Ovary (tissue), 7 donors: ENCODE measurements at regions not wholly inside any gene's neighbourhood (a gene's known extent, or its start where the extent isn't known, plus 50 kb on each side); places are given as distances from the start of the nearest gene placed in this dataset.

Source experiments
- DNase-seq, 5 donors: peaks; one replicate each; pipeline ENCODE4 v3.0.0-alpha.2; 2019 to 2020
- H3K27ac ChIP-seq, 2 donors: fragments of 200-600 bp; one replicate each; pipeline versions ENCODE4 v1.5.1 to v1.8.0; 2019 to 2022
- H3K27me3 ChIP-seq: fragments of 200-600 bp; one replicate; pipeline ENCODE4 v1.8.0; 2022
- H3K36me3 ChIP-seq: fragments of 200-600 bp; sonication (generic); one replicate; pipeline ENCODE4 v1.5.1; 2019
- H3K4me1 ChIP-seq: one replicate; pipeline ENCODE4 v1.8.1; 2013; ENCODE audit warnings: mild to moderate bottlenecking, moderate library complexity; ENCODE audit not compliant: insufficient read depth
- H3K4me3 ChIP-seq: fragments of 200-600 bp; sonication (generic); one replicate; pipeline ENCODE4 v1.5.1; 2017
- H3K9me3 ChIP-seq, 2 donors: fragments of 200-600 bp in 1 of 2; sonication (generic) in 1 of 2; one replicate each; pipeline versions ENCODE4 v1.5.1 to v1.8.1; 2013 to 2019; ENCODE audit warnings: mild to moderate bottlenecking in 1 of 2, moderate library complexity in 1 of 2
- CTCF ChIP-seq, 3 donors: fragments of 450-650 bp in 2 of 3; fragments of 200-600 bp in 1 of 3; IDR thresholded peaks; one replicate each; pipeline versions ENCODE4 v1.5.1 to v1.8.0; 2016 to 2022; ENCODE audit warnings: antibody characterized with exemption in 3 of 3, mild to moderate bottlenecking in 1 of 3
- EP300 ChIP-seq: sonication (generic); formaldehyde crosslinking; IDR thresholded peaks from one replicate; pipeline ENCODE4 v1.6.1; 2017; ENCODE audit warnings: antibody characterized with exemption
- POLR2A ChIP-seq: fragments of 450-650 bp; IDR thresholded peaks from one replicate; pipeline ENCODE4 v1.6.1; 2017; ENCODE audit warnings: antibody characterized with exemption, mild to moderate bottlenecking, moderate library complexity
- WGBS, 3 donors: extraction: QIAGEN DNeasy Blood & Tissue Kit in 1 of 3; methylation state at CpG; one replicate each; pipeline versions ENCODE4 v1.1.5 to v1.1.7; 2013 to 2017; 5-methylcytosine and 5-hydroxymethylcytosine counted together
- intact Hi-C, 4 donors: fragments of 100-400 bp; cut with DNase I; formaldehyde crosslinking; loops; one replicate each; pipeline versions ENCODE4 v1.11.0 to v1.15.1; 2022 to 2023
- donor health status: DM: no; HTN: no; CAD: no; lungs with moderate emphysema.
- donor health status: DM: no; HTN: no; CAD: no.
- donor health status: Bipolar disorder and iron deficiency.
- donor health status: DM: no; HTN: no; CAD: no.
- donor health status: DM: yes; HTN: yes; CAD: no.

GRCh38 chr3:41126961-41127360 is 72.3 kb upstream of the CTNNB1 start:
- H3K36me3 ChIP-seq: no peaks in the 10 kb centered on the region
- intact Hi-C loops: no loop called here
- no peak overlapping the region for H3K27ac ChIP-seq
- TF ChIP-seq CTCF (IDR thresholded peaks at IDR 0.05): no peak
- no peak for TF ChIP-seq POLR2A
- TF ChIP-seq EP300: no peak
- H3K27me3 ChIP-seq: no peaks in the 10 kb centered on the region
- DNase-seq: no peak
- peaks cover 0 to 4% of the 10 kb centered on the region in 2 donors for H3K9me3 ChIP-seq
- no peaks in the 10 kb centered on the region for H3K4me1 ChIP-seq
- no peak overlapping the region for H3K4me3 ChIP-seq
- WGBS, 3 donors: 70 to 88% (median 81%) methylated on average over 1 of the region's 1 CpG

- intact Hi-C loops: no loop called here
- Histone ChIP-seq H3K4me1 (no peaks in the 10 kb centered on the region), H3K27me3 (no peaks in the 10 kb centered on the region), H3K4me3 (no peak overlapping the region), H3K36me3 (no peaks in the 10 kb centered on the region), H3K27ac (no peak overlapping the region), H3K9me3 (peaks cover 0 to 4% of the 10 kb centered on the region in 2 donors)
- TF ChIP-seq POLR2A (no peak), EP300 (no peak), CTCF (IDR thresholded peaks at IDR 0.05) (no peak)
- 89 to 93% (median 90%) methylated on average over 2 of the region's 2 CpGs for WGBS, 3 donors
- DNase-seq: no peak
These were observed 71.9 kb upstream of the CTNNB1 start for GRCh38 chr3:41127414-41127813.

GRCh38 chr3:41129731-41130130 is 69.6 kb upstream of the CTNNB1 start:
- H3K9me3 ChIP-seq: peaks cover 0 to 4% of the 10 kb centered on the region in 2 donors
- no peaks in the 10 kb centered on the region for H3K36me3 ChIP-seq
- no peaks in the 10 kb centered on the region for H3K4me1 ChIP-seq
- H3K4me3 ChIP-seq: no peak overlapping the region
- DNase-seq: no peak
- no peak overlapping the region for H3K27ac ChIP-seq
- TF ChIP-seq CTCF (IDR thresholded peaks at IDR 0.05) (no peak), POLR2A (no peak), EP300 (no peak)
- no peaks in the 10 kb centered on the region for H3K27me3 ChIP-seq
- intact Hi-C loops: no loop called here
- 95 to 100% (median 98%) methylated on average over 1 of the region's 1 CpG for WGBS, 3 donors

- Histone ChIP-seq H3K4me3 (no peak overlapping the region), H3K36me3 (no peaks in the 10 kb centered on the region), H3K27ac (no peak overlapping the region), H3K27me3 (no peaks in the 10 kb centered on the region), H3K4me1 (no peaks in the 10 kb centered on the region), H3K9me3 (no peaks in the 10 kb centered on the region)
- intact Hi-C loops: no loop called here
- no peak for DNase-seq
- no peak for TF ChIP-seq CTCF (IDR thresholded peaks at IDR 0.05)
- no peak for TF ChIP-seq POLR2A
- no peak for TF ChIP-seq EP300
- 86 to 94% (median 89%) methylated on average over 3 of the region's 3 CpGs for WGBS, 3 donors
These were observed 68.1 kb upstream of the CTNNB1 start for GRCh38 chr3:41131224-41131623.

GRCh38 chr3:41137686-41138111 is 61.6 kb upstream of the CTNNB1 start:
- H3K9me3 ChIP-seq: no peaks in the 10 kb centered on the region
- no peak overlapping the region for H3K4me3 ChIP-seq
- no peaks in the 10 kb centered on the region for H3K36me3 ChIP-seq
- WGBS, 3 donors: 83 to 90% (median 86%) methylated on average over 1 of the region's 1 CpG
- no peak overlapping the region for H3K27ac ChIP-seq
- DNase-seq: no peak
- intact Hi-C loops: no loop called here
- no peaks in the 10 kb centered on the region for H3K27me3 ChIP-seq
- no peak for TF ChIP-seq EP300
- no peak for TF ChIP-seq POLR2A
- no peak for TF ChIP-seq CTCF (IDR thresholded peaks at IDR 0.05)
- no peaks in the 10 kb centered on the region for H3K4me1 ChIP-seq
